Sigmoid colon (tissue), 6 donors: ENCODE measurements at regions not wholly inside any gene's neighbourhood (a gene's known extent, or its start where the extent isn't known, plus 50 kb on each side); places are given as distances from the start of the nearest gene placed in this dataset.

ENCODE experiments used
- DNase-seq: peaks from one replicate; pipeline ENCODE4 v3.0.0-alpha.2; 2019
- H3K27ac ChIP-seq, 4 donors: fragments of 200-600 bp; sonication (generic); one replicate each; pipeline ENCODE4 v1.5.1; 2016 to 2019; ENCODE audit warnings: mild to moderate bottlenecking in 1 of 4
- H3K27me3 ChIP-seq, 3 donors: fragments of 200-600 bp; sonication (generic); one replicate each; pipeline ENCODE4 v1.5.1; 2019; ENCODE audit warnings: mild to moderate bottlenecking in 1 of 3
- H3K36me3 ChIP-seq, 4 donors: fragments of 200-600 bp; sonication (generic); one replicate each; pipeline ENCODE4 v1.5.1; 2016 to 2019
- H3K4me1 ChIP-seq, 4 donors: fragments of 200-600 bp; sonication (generic); one replicate each; pipeline ENCODE4 v1.5.1; 2017 to 2019
- H3K4me3 ChIP-seq, 4 donors: fragments of 200-600 bp; sonication (generic); one replicate each; pipeline ENCODE4 v1.5.1; 2017 to 2019; ENCODE audit warnings: mild to moderate bottlenecking in 2 of 4, moderate library complexity in 1 of 4
- H3K9me3 ChIP-seq, 4 donors: fragments of 200-600 bp in 3 of 4; sonication (generic) in 3 of 4; one replicate each; pipeline versions ENCODE4 v1.5.1 to v1.6.1; 2013 to 2019
- CTCF ChIP-seq, 4 experiments: fragments of 450-650 bp in 3 of 4; fragments of 200-600 bp in 1 of 4; IDR thresholded peaks; one replicate each; pipeline ENCODE4 v1.5.1; 2016 to 2019; ENCODE audit warnings: antibody characterized with exemption in 4 of 4, mild to moderate bottlenecking in 3 of 4, moderate library complexity in 2 of 4
- EP300 ChIP-seq, 4 donors: sonication (generic); formaldehyde crosslinking; IDR thresholded peaks; one replicate each; pipeline ENCODE4 v1.6.1; 2017; ENCODE audit warnings: antibody characterized with exemption in 4 of 4
- POLR2A ChIP-seq, 2 donors: fragments of 450-650 bp; IDR thresholded peaks; one replicate each; pipeline ENCODE4 v1.6.1; 2016; ENCODE audit warnings: antibody characterized with exemption in 2 of 2, mild to moderate bottlenecking in 2 of 2, moderate library complexity in 2 of 2
- POLR2AphosphoS5 ChIP-seq, 4 donors: sonication (generic); formaldehyde crosslinking; IDR thresholded peaks; one replicate each; pipeline ENCODE4 v1.6.1; 2017; ENCODE audit warnings: antibody characterized with exemption in 4 of 4
- WGBS, 2 donors: extraction: QIAGEN DNeasy Blood & Tissue Kit; methylation state at CpG; one replicate each; pipeline ENCODE4 v1.1.7; 2013; 5-methylcytosine and 5-hydroxymethylcytosine counted together
- intact Hi-C: fragments of 100-400 bp; cut with DNase I; formaldehyde crosslinking; loops from one replicate; pipeline ENCODE4 v1.15.1; 2023
- donor health status: healthy with polysubstance abuse.
- donor health status: healthy.

GRCh38 chr13:74067818-74068217 is 66.4 kb downstream of the KLF12 start:
- 87 to 95% methylated on average over 2 of the region's 2 CpGs for WGBS, 2 donors
- intact Hi-C loops: no loop called here
- Histone ChIP-seq H3K27me3 (no peaks in the 10 kb centered on the region), H3K27ac (no peak overlapping the region), H3K9me3 (no peaks in the 10 kb centered on the region), H3K4me3 (no peak overlapping the region), H3K36me3 (no peaks in the 10 kb centered on the region), H3K4me1 (peaks cover 0 to 35% (median 25%) of the 10 kb centered on the region in 4 donors)
- no peak for DNase-seq
- TF ChIP-seq POLR2A (IDR thresholded peaks at IDR 0.05) (no peak), CTCF (IDR thresholded peaks at IDR 0.05) (no peak), POLR2AphosphoS5 (IDR thresholded peaks at IDR 0.05) (no peak), EP300 (IDR thresholded peaks at IDR 0.05) (no peak)

- H3K9me3 ChIP-seq: no peaks in the 10 kb centered on the region
- H3K27me3 ChIP-seq: no peaks in the 10 kb centered on the region
- peaks cover 0 to 44% (median 33%) of the 10 kb centered on the region in 4 donors for H3K4me1 ChIP-seq
- intact Hi-C loops: no loop called here
- DNase-seq: no peak
- H3K27ac ChIP-seq: no peak overlapping the region
- no peaks in the 10 kb centered on the region for H3K36me3 ChIP-seq
- no peak overlapping the region for H3K4me3 ChIP-seq
- no peak for TF ChIP-seq POLR2A (IDR thresholded peaks at IDR 0.05)
- no peak for TF ChIP-seq CTCF (IDR thresholded peaks at IDR 0.05)
- TF ChIP-seq EP300 (IDR thresholded peaks at IDR 0.05): no peak
- TF ChIP-seq POLR2AphosphoS5 (IDR thresholded peaks at IDR 0.05): no peak
Measured at GRCh38 chr13:74066937-74067336, 67.3 kb downstream of the KLF12 start.

GRCh38 chr13:74064805-74065312 is 69.3 kb downstream of the KLF12 start:
- no peak for TF ChIP-seq EP300 (IDR thresholded peaks at IDR 0.05)
- TF ChIP-seq CTCF (IDR thresholded peaks at IDR 0.05): no peak
- no peak for TF ChIP-seq POLR2A (IDR thresholded peaks at IDR 0.05)
- no peak for TF ChIP-seq POLR2AphosphoS5 (IDR thresholded peaks at IDR 0.05)

GRCh38 chr13:74063533-74064100 is 70.6 kb downstream of the KLF12 start:
- peak overlapping the region; percentile 14 to 82 (median 76) for H3K27ac ChIP-seq
- intact Hi-C loops: loop anchor here (5.0 kb wide), 1 partner anchor 69 kb away; the partner anchor contains the start of gene KLF12
- H3K9me3 ChIP-seq: no peaks in the 10 kb centered on the region
- H3K36me3 ChIP-seq: no peaks in the 10 kb centered on the region
- H3K4me1 ChIP-seq: peaks cover 0 to 54% (median 42%) of the 10 kb centered on the region in 4 donors
- no peak for DNase-seq
- peak overlapping the region in 2 of 4 donors; percentile 34 to 38 for H3K4me3 ChIP-seq
- no peaks in the 10 kb centered on the region for H3K27me3 ChIP-seq
- TF ChIP-seq POLR2AphosphoS5 (IDR thresholded peaks at IDR 0.05) (no peak), POLR2A (IDR thresholded peaks at IDR 0.05) (no peak), CTCF (IDR thresholded peaks at IDR 0.05) (no peak), EP300 (IDR thresholded peaks at IDR 0.05) (no peak)

More at GRCh38 chr13:74064805-74065312, 69.3 kb downstream of the KLF12 start:
- no peaks in the 10 kb centered on the region for H3K36me3 ChIP-seq
- no peaks in the 10 kb centered on the region for H3K27me3 ChIP-seq
- 89 to 95% methylated on average over 1 of the region's 1 CpG for WGBS, 2 donors
- H3K4me3 ChIP-seq: no peak overlapping the region
- H3K4me1 ChIP-seq: peaks cover 0 to 54% (median 42%) of the 10 kb centered on the region in 4 donors
- H3K9me3 ChIP-seq: no peaks in the 10 kb centered on the region
- no peak overlapping the region for H3K27ac ChIP-seq
- DNase-seq: no peak
- intact Hi-C loops: loop anchor here (5.0 kb wide), 1 partner anchor 67 kb away; the partner anchor contains the start of gene KLF12
